Fibroblast of lung (primary cell): ENCODE measurements at regions not wholly inside any gene's neighbourhood (a gene's known extent, or its start where the extent isn't known, plus 50 kb on each side); places are given as distances from the start of the nearest gene placed in this dataset.
"Not testable (repeated sequence)": the region's sequence is repeated elsewhere in the genome, so short reads cannot be mapped to it uniquely, and the experiment has no call there.

Experiments
- DNase-seq, 2 donors: peaks; one replicate each; pipeline versions ENCODE4 v3.0.0 to v3.0.0-alpha.2; 2010; ENCODE audit warnings: low read depth in 2 of 2
- H2AFZ ChIP-seq: 2 replicates; pipeline ENCODE4 v1.5.1; 2012; ENCODE audit warnings: low read length, control low read depth, inconsistent platforms
- H3K27ac ChIP-seq: 2 replicates; pipeline ENCODE4 v1.5.1; 2011; ENCODE audit warnings: low read length, control low read depth; ENCODE audit not compliant: insufficient read depth
- H3K27me3 ChIP-seq: 2 replicates; pipeline ENCODE4 v1.5.1; 2011; ENCODE audit warnings: mild to moderate bottlenecking, low read length; ENCODE audit not compliant: control insufficient read depth, insufficient read depth
- H3K36me3 ChIP-seq: 2 replicates; pipeline ENCODE4 v1.5.1; 2011; ENCODE audit warnings: low read length; ENCODE audit not compliant: control insufficient read depth, insufficient read depth
- H3K4me1 ChIP-seq: 2 replicates; pipeline ENCODE4 v1.5.1; 2011; ENCODE audit warnings: low read length; ENCODE audit not compliant: control insufficient read depth, insufficient read depth; ENCODE audit errors: extremely low read depth
- H3K4me2 ChIP-seq: 2 replicates; pipeline ENCODE4 v1.5.1; 2011; ENCODE audit warnings: low read length, control low read depth; ENCODE audit not compliant: insufficient read depth; ENCODE audit errors: extremely low read depth
- H3K4me3 ChIP-seq, 4 experiments: fragments of 200-600 bp in 1 of 4; sonication (generic) in 1 of 4; replicated peaks in 1 of 4; 2 replicates each; pipeline ENCODE4 v1.5.1; 2011 to 2016; ENCODE audit warnings: low read length in 4 of 4, low read depth in 3 of 4, mild to moderate bottlenecking in 3 of 4, control low read depth in 2 of 4, inconsistent platforms in 1 of 4, mixed read lengths in 1 of 4; ENCODE audit not compliant: insufficient read depth in 1 of 4; ENCODE audit errors: control extremely low read depth in 1 of 4
- H3K79me2 ChIP-seq: 2 replicates; pipeline ENCODE4 v1.5.1; 2012; ENCODE audit warnings: mild to moderate bottlenecking, low read length, inconsistent platforms; ENCODE audit not compliant: control insufficient read depth, insufficient read depth
- H3K9ac ChIP-seq: 2 replicates; pipeline ENCODE4 v1.5.1; 2011; ENCODE audit warnings: mild to moderate bottlenecking, low read length, control low read depth; ENCODE audit not compliant: insufficient read depth
- H3K9me3 ChIP-seq: 2 replicates; pipeline ENCODE4 v1.5.1; 2012; ENCODE audit warnings: low read depth, low read length; ENCODE audit not compliant: control insufficient read depth, insufficient read depth
- H4K20me1 ChIP-seq: 2 replicates; pipeline ENCODE4 v1.5.1; 2011; ENCODE audit warnings: low read length; ENCODE audit not compliant: control insufficient read depth, insufficient read depth; ENCODE audit errors: extremely low read depth
- CTCF ChIP-seq, 2 donors: IDR thresholded peaks in 1 of 2; conservative IDR thresholded peaks in 1 of 2; 1 replicate in 1 of 2; 2 replicates in 1 of 2; pipeline ENCODE4 v1.5.1; 2011 to 2012; ENCODE audit warnings: low read length in 2 of 2, control low read depth in 1 of 2, inconsistent platforms in 1 of 2, low read depth in 1 of 2, mild to moderate bottlenecking in 1 of 2
- EZH2 ChIP-seq: IDR thresholded peaks from 2 replicates; pipeline ENCODE4 v1.5.1; 2012; ENCODE audit warnings: low read length, control low read depth, mild to moderate bottlenecking; ENCODE audit errors: missing control alignments

- Histone ChIP-seq H3K4me2 (no peak overlapping the region), H3K27ac (no peak overlapping the region), H3K9me3 (no peaks in the 10 kb centered on the region), H3K9ac (no peak overlapping the region), H3K4me1 (no peaks in the 10 kb centered on the region), H4K20me1 (no peaks in the 10 kb centered on the region), H3K36me3 (no peaks in the 10 kb centered on the region), H2AFZ (no peak overlapping the region), H3K4me3 (no peak overlapping the region), H3K27me3 (no peaks in the 10 kb centered on the region), H3K79me2 (no peaks in the 10 kb centered on the region)
- TF ChIP-seq CTCF (conservative IDR thresholded peaks at IDR 0.05 in 1 of 2, IDR thresholded peaks at IDR 0.05 in 1 of 2; ENCODE audit: low read depth in 1 of 2, low read length in 2 of 2), result no peak
- no peak for TF ChIP-seq EZH2
- peak in 1 of 2 donors; percentile 71 for DNase-seq
Observed at GRCh38 chr2:67165523-67165990, 231.6 kb upstream of the ETAA1 start.

GRCh38 chr2:67166511-67166910 lies 230.6 kb upstream of the ETAA1 start:
- not testable (repeated sequence) for H3K27ac ChIP-seq

GRCh38 chr2:67169417-67170140 lies 227.6 kb upstream of the ETAA1 start:
- peak in 1 of 2 donors; percentile 48 for DNase-seq

More at GRCh38 chr2:67166511-67166910, 230.6 kb upstream of the ETAA1 start:
- H3K4me3 ChIP-seq, H3K36me3 ChIP-seq, H3K4me1 ChIP-seq, H2AFZ ChIP-seq, H3K9ac ChIP-seq, H3K79me2 ChIP-seq, H3K4me2 ChIP-seq, DNase-seq, H3K27me3 ChIP-seq, H4K20me1 ChIP-seq, H3K9me3 ChIP-seq: not testable (repeated sequence)

More at GRCh38 chr2:67169417-67170140, 227.6 kb upstream of the ETAA1 start:
- H3K27ac ChIP-seq, result no peak overlapping the region
- no peak overlapping the region for H2AFZ ChIP-seq
- no peaks in the 10 kb centered on the region for H3K4me1 ChIP-seq
- no peak overlapping the region for H3K9ac ChIP-seq
- TF ChIP-seq EZH2 (no peak), CTCF (conservative IDR thresholded peaks at IDR 0.05 in 1 of 2, IDR thresholded peaks at IDR 0.05 in 1 of 2; ENCODE audit: low read depth in 1 of 2, low read length in 2 of 2) (no peak)
- H3K4me3 ChIP-seq, result no peak overlapping the region
- no peaks in the 10 kb centered on the region for H3K36me3 ChIP-seq
- H4K20me1 ChIP-seq, result no peaks in the 10 kb centered on the region
- no peak overlapping the region for H3K4me2 ChIP-seq
- H3K79me2 ChIP-seq, result no peaks in the 10 kb centered on the region
- H3K27me3 ChIP-seq, result no peaks in the 10 kb centered on the region
- H3K9me3 ChIP-seq, result no peaks in the 10 kb centered on the region
